HG02642 (cell line): ENCODE measurements at regions not wholly inside any gene's neighbourhood (a gene's known extent, or its start where the extent isn't known, plus 50 kb on each side); places are given as distances from the start of the nearest gene placed in this dataset.
"Not testable (repeated sequence)": the region's sequence is repeated elsewhere in the genome, so short reads cannot be mapped to it uniquely, and the experiment has no call there.

Source experiments
- ATAC-seq: cut with Tn5 transposase; IDR thresholded peaks from one replicate; pipeline ENCODE4 v1.9.1; 2021; ENCODE audit warnings: mild to moderate bottlenecking; ENCODE audit not compliant: unreplicated experiment, poor library complexity

- ATAC-seq: not testable (repeated sequence)
Observed at GRCh38 chr1:146729642-146730344, 208.3 kb upstream of the NBPF12 start.

- not testable (repeated sequence) for ATAC-seq
Observed at GRCh38 chr1:146715054-146715453, 223.1 kb upstream of the NBPF12 start.

GRCh38 chr1:146710838-146711521 lies 227.1 kb upstream of the NBPF12 start:
- ATAC-seq: not testable (repeated sequence)

DNA sequence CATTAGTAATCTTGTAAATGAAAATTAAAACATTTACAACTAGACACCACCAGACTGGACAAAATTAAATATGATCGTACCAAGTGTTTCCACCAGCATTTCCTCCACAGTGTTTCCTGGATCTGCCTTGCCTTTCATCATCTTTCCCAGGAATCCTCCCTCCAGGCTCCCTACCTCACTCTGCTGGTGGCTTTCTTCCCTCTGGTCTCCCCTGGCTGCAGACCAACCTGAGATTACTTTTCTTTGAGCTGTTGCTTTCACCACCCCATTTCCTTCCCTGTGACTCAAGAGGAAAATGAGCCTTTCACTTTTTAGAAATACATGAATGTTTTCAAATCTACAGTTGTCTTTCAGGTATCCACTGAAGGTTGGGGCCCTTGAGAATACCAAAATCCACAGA lies 228.8 kb upstream of the NBPF12 start:
- not testable (repeated sequence) for ATAC-seq

GRCh38 chr1:146704162-146704724 lies 233.9 kb upstream of the NBPF12 start:
- ATAC-seq: not testable (repeated sequence)

GRCh38 chr1:146701320-146701719 lies 236.8 kb upstream of the NBPF12 start:
- not testable (repeated sequence) for ATAC-seq

- not testable (repeated sequence) for ATAC-seq
Observed at GRCh38 chr1:146695388-146695787, 242.7 kb upstream of the NBPF12 start.

- not testable (repeated sequence) for ATAC-seq
Observed at GRCh38 chr1:146691798-146692197, 246.3 kb upstream of the NBPF12 start.

DNA sequence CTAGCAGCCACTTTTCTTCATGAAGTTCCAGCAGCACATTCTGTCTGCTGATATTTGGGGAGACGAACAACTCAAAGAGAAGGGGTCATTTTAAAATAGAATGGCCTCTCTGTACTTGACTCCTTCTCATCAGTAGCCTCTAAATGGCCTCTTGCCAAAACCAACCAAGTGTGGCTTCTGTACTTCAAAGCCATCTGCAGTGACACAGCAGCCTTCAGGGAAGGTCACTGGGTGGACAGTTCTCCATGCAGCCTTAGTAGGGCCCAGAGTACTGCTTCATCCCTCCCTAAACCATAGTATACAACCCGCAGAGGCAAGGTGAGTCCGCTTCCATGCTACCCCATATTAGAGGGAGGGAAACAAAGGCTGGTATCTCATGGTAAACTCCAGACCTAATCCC lies 249.2 kb upstream of the NBPF12 start:
- not testable (repeated sequence) for ATAC-seq

- ATAC-seq: not testable (repeated sequence)
Observed at GRCh38 chr1:146686777-146687366, 251.3 kb upstream of the NBPF12 start.

GRCh38 chr1:146683126-146683429 lies 255.0 kb upstream of the NBPF12 start:
- not testable (repeated sequence) for ATAC-seq

DNA sequence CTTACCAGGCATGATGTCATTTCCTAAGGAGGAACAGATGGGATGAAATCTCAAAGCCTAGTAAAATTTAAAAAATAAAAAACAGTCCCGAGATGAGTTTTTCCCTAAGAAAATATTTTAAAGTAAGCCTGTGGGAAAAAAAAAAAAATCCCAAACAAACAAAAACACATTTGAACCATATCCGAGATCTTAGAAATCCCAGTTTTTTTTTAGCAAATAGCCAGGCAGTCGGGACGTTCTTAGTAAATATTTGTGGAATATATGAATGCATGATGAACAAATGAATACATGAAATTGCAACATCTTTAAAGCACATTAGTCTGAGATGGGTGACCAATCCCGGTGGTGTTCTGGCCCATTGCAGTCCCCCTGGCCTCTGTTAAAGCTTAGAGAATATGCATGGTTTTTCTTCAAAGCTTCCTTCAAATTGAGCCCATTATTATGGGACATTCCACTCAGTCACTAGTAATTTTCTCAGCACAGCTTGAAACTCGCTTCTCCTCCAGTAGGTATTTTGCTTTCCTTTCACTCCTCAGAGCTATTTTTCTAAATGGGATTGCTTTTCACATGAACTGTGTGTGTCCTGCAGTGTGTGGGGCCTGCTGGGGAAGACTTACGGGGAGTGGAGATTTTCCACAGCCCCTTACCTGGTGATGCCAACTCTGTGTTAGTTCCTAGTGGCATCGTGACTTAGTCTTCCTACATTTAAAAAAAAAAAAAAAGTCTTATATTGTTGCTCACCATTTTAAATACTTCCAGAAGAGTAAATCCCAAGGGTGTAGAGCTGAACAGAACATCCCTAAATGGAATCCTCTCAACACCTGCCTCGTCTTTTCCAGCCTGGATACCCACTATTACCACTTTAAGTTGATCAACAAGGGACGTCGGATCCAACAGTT lies 255.6 kb upstream of the NBPF12 start:
- ATAC-seq: not testable (repeated sequence)

DNA sequence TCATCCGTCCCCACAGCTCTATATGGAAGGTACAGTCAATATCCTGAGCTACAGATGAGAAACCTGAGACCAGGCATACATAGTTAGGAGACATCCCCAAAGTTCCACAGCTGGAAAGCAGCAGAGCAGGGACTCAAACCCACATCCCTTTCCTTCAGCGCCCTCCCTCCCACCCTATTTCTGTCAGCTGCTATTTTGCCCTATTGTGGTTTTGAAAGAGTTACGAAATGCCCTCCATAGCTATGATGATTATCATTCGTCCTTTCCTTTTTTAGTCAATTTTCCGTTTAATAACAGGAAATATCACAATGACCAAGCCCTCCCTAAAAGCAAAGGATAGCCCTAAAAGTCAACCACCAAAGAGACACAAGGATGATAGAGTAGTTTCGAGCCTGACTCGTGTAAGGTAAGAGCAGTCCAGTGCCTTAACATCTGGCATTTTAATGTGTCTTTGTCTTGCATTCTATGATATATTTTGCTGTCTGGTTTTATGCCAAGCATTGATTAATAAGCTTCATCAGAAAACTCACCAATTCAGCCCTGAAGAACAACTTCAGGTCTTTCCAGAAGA lies 264.3 kb upstream of the NBPF12 start:
- not testable (repeated sequence) for ATAC-seq

- ATAC-seq: not testable (repeated sequence)
Observed at GRCh38 chr1:146672608-146673007, 265.5 kb upstream of the NBPF12 start.

GRCh38 chr1:146671588-146671987 lies 266.5 kb upstream of the NBPF12 start:
- not testable (repeated sequence) for ATAC-seq

- not testable (repeated sequence) for ATAC-seq
Observed at GRCh38 chr1:146670832-146671566, 267.1 kb upstream of the NBPF12 start.

- not testable (repeated sequence) for ATAC-seq
Observed at GRCh38 chr1:146666275-146666674, 271.8 kb upstream of the NBPF12 start.

DNA sequence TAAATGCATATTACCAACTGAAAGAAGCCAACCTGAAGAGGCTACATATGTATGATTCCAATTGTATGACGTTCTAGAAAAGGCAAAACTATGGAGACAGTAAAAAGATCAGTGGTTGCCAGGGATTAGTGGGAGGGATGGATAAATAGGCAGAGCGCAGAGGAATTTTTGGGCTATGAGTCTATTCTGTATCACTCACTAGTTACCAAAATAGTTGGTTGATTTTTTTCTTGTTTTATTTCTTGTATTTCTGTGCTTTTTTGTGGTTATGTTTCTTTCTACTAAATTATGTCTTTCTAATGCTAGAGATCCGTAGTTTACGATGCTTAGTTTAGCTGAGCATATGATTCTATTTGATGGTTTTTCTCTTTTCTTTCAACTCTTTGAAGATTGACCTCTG lies 277.9 kb upstream of the NBPF12 start:
- ATAC-seq: not testable (repeated sequence)
